Endothelial cell of hepatic sinusoid (primary cell): ENCODE measurements at regions not wholly inside any gene's neighbourhood (a gene's known extent, or its start where the extent isn't known, plus 50 kb on each side); places are given as distances from the start of the nearest gene placed in this dataset.

Experiments
- in situ Hi-C: cut with HindIII; loops from 2 replicates; pipeline ENCODE4 v1.10.0; 2017; ENCODE audit warnings: low sequenced_read_pairs

DNA sequence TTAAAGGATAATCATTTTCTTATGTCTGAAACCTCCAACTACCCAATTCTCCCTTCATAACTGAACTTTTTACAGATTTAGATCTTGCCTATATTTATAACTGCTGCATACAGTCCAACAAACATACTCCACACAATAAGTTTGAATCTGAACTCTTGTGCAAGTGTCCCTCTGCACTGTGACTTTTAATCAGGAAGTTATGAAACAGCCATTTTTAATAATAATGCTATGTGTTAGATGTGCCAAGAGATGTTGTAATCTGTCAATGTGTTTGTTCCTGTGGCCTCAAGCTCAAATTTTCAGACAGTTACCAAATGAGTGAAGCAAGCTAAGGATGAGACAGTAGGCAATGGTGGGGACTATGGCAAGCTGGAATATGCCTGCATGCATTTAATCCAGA, 57.6 kb upstream of the MTAP start:
- in situ Hi-C loops: no loop called here

DNA sequence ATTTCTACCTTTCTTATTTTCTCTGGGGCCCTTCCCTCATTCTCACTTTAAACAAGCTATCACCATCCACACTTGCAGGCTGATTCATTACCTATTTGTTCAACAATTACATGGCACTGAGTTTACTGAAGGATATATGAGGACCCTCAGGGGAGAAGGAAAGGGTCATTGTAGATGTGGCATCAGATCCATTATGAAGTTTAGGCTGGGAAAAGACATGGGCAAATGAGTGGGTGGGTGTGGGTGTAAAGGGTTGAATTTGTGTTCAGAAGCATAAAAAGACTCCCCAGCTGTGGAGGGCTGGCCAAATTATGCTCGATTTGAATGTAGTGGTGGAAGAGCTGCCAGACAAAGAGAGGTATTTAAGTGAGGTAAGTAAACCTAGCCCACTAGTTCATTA, 55.9 kb upstream of the MTAP start:
- in situ Hi-C loops: no loop called here

GRCh38 chr9:21747175-21747574, 55.3 kb upstream of the MTAP start:
- in situ Hi-C loops: no loop called here

GRCh38 chr9:21750021-21750735, 52.3 kb upstream of the MTAP start:
- in situ Hi-C loops: no loop called here

- in situ Hi-C loops: no loop called here
Measured at GRCh38 chr9:21751998-21752397, 50.4 kb upstream of the MTAP start.
